GM12878 (cell line): ENCODE measurements at regions not wholly inside any gene's neighbourhood (a gene's known extent, or its start where the extent isn't known, plus 50 kb on each side); places are given as distances from the start of the nearest gene placed in this dataset.

ENCODE experiments used
- ATAC-seq: fragments of 200-7000 bp; cut with Tn5 transposase; 3 replicates; pipeline ENCODE4 v1.9.1; 2020; ENCODE audit warnings: mild to moderate bottlenecking, moderate library complexity
- BruUV-seq: library from RNA; stranded (reverse); fragments of 400-500 nt; replicated peaks from 2 replicates; lab custom pipeline; 2021; lab: Mats Ljungman, UMichigan
- CTCF ChIA-PET: fragments of 300-600 bp; sonication (Branson Sonifier 250); formaldehyde crosslinking; extraction: SDS; loops from one replicate; lab custom pipeline; 2021; ENCODE audit warnings: inconsistent platforms; lab: Yijun Ruan, JAX
- POLR2A ChIA-PET: fragments of 350-600 bp; formaldehyde crosslinking; extraction: SDS; loops from one replicate; lab custom pipeline; 2021; ENCODE audit warnings: inconsistent platforms; lab: Charles Lee
- RAD21 ChIA-PET: fragments of 300-600 bp; sonication (Branson Sonifier 250); formaldehyde crosslinking; loops from one replicate; lab custom pipeline; 2023; ENCODE audit warnings: antibody characterized with exemption; ENCODE audit not compliant: unreplicated experiment; lab: Charles Lee
- SMC1A ChIA-PET: fragments of 300-600 bp; sonication (Branson Sonifier 250); formaldehyde crosslinking; loops from one replicate; lab custom pipeline; 2023; ENCODE audit not compliant: unreplicated experiment, uncharacterized antibody; lab: Charles Lee
- DNase-seq: peaks from one replicate; pipeline ENCODE4 v3.0.0-alpha.2; 2011; ENCODE audit warnings: low read depth, low spot score
- FAIRE-seq: peaks from 3 replicates; lab custom pipeline; 2011; peaks lifted over from hg19 to GRCh38; lab: Jason Lieb, UNC
- H2AFZ ChIP-seq: 2 replicates; pipeline ENCODE4 v1.6.0; 2011; ENCODE audit warnings: low read depth, low read length, control low read depth; ENCODE audit not compliant: control insufficient read depth
- H3K27ac ChIP-seq: 2 replicates; pipeline ENCODE4 v1.5.1; 2011; ENCODE audit warnings: control low read depth; ENCODE audit not compliant: control insufficient read depth, insufficient read depth
- H3K27me3 ChIP-seq, 2 experiments: replicated peaks in 1 of 2; 2 replicates each; pipeline versions ENCODE4 v1.6.0 to v1.6.1; 2011; ENCODE audit warnings: low read length in 1 of 2; ENCODE audit not compliant: control insufficient read depth in 2 of 2, insufficient read depth in 2 of 2
- H3K36me3 ChIP-seq, 2 experiments: 2 replicates each; pipeline ENCODE4 v1.5.1; 2011; ENCODE audit warnings: low read length in 1 of 2; ENCODE audit not compliant: control insufficient read depth in 2 of 2, insufficient read depth in 2 of 2
- H3K4me1 ChIP-seq: 2 replicates; pipeline ENCODE4 v1.6.1; 2011; ENCODE audit warnings: mild to moderate bottlenecking, low read length, moderate library complexity, mixed read lengths; ENCODE audit not compliant: control insufficient read depth, insufficient read depth
- H3K4me2 ChIP-seq: 2 replicates; pipeline ENCODE4 v1.6.0; 2011; ENCODE audit warnings: control low read depth; ENCODE audit not compliant: control insufficient read depth, insufficient read depth
- H3K4me3 ChIP-seq: fragments of 200-600 bp; sonication (generic); 2 replicates; pipeline ENCODE4 v1.5.1; 2016
- H3K79me2 ChIP-seq: 2 replicates; pipeline ENCODE4 v1.6.0; 2011; ENCODE audit warnings: low read length; ENCODE audit not compliant: control insufficient read depth, insufficient read depth
- H3K9ac ChIP-seq: 2 replicates; pipeline ENCODE4 v1.8.0; 2011; ENCODE audit warnings: low read length, control low read depth, mixed read lengths; ENCODE audit not compliant: control insufficient read depth, insufficient read depth
- H3K9me3 ChIP-seq: replicated peaks from 3 replicates; pipeline ENCODE4 v1.5.1; 2011; ENCODE audit warnings: mild to moderate bottlenecking, low read length; ENCODE audit not compliant: control insufficient read depth, insufficient read depth
- H4K20me1 ChIP-seq: 2 replicates; pipeline ENCODE4 v1.6.0; 2011; ENCODE audit not compliant: control insufficient read depth, insufficient read depth
- ATF3 ChIP-seq: IDR thresholded peaks from 2 replicates; pipeline ENCODE4 v1.6.1; 2011; ENCODE audit warnings: low read depth, mild to moderate bottlenecking, low read length, moderate library complexity, borderline replicate concordance; ENCODE audit errors: extremely low read depth
- BCL3 ChIP-seq: IDR thresholded peaks from 2 replicates; pipeline ENCODE4 v1.6.1; 2011; ENCODE audit warnings: borderline replicate concordance, low read depth, mild to moderate bottlenecking, moderate library complexity, low read length; ENCODE audit not compliant: insufficient read depth, poor library complexity, severe bottlenecking
- CEBPZ ChIP-seq: fragments of 150-350 bp; IDR thresholded peaks from 2 replicates; pipeline ENCODE4 v1.6.1; 2016; ENCODE audit warnings: low read depth, low read length
- CREB1 ChIP-seq: IDR thresholded peaks from 2 replicates; pipeline ENCODE4 v1.6.1; 2012; ENCODE audit warnings: low read depth, mild to moderate bottlenecking, inconsistent platforms
- DPF2 ChIP-seq: fragments of 450-650 bp; IDR thresholded peaks from 2 replicates; pipeline ENCODE4 v1.6.1; 2017; ENCODE audit warnings: mild to moderate bottlenecking
- FOXK2 ChIP-seq: fragments of 450-650 bp; IDR thresholded peaks from 2 replicates; pipeline ENCODE4 v1.6.1; 2017; ENCODE audit warnings: mild to moderate bottlenecking, moderate library complexity
- NR2C2 ChIP-seq: IDR thresholded peaks from 2 replicates; pipeline ENCODE4 v1.6.1; 2011; ENCODE audit warnings: borderline replicate concordance, low read depth; ENCODE audit not compliant: control insufficient read depth, insufficient read length
- POLR2AphosphoS5 ChIP-seq: IDR thresholded peaks from 2 replicates; pipeline ENCODE4 v1.6.1; 2011; ENCODE audit warnings: mild to moderate bottlenecking, low read length, inconsistent platforms
- RELB ChIP-seq: fragments of 450-650 bp; IDR thresholded peaks from 2 replicates; pipeline ENCODE4 v1.6.1; 2017; ENCODE audit warnings: low read depth, mild to moderate bottlenecking, moderate library complexity
- SREBF2 ChIP-seq: IDR thresholded peaks from 2 replicates; pipeline ENCODE4 v1.6.1; 2012; ENCODE audit warnings: mild to moderate bottlenecking, low read length
- TCF3 ChIP-seq: IDR thresholded peaks from 2 replicates; pipeline ENCODE4 v1.6.1; 2012; ENCODE audit warnings: low read depth, mild to moderate bottlenecking, low read length, borderline replicate concordance; ENCODE audit not compliant: insufficient read depth
- YY1 ChIP-seq: IDR thresholded peaks from 2 replicates; pipeline ENCODE4 v1.6.1; 2011; ENCODE audit warnings: low read depth, mild to moderate bottlenecking, low read length
- WGBS: methylation state at CpG from one replicate; pipeline ENCODE4 v1.1.6; 2016; ENCODE audit warnings: low lambda C conversion rate; ENCODE audit not compliant: insufficient replicate concordance, insufficient coverage; ENCODE audit errors: missing lambda C conversion rate; 5-methylcytosine and 5-hydroxymethylcytosine counted together
- in situ Hi-C: fragments of 300-500 bp; cut with MboI; formaldehyde crosslinking; loops from 9 replicates; pipeline ENCODE4 v1.14.3; 2018; ENCODE audit warnings: mixed read lengths
- intact Hi-C: fragments of 100-400 bp; cut with micrococcal nuclease; formaldehyde crosslinking; loops from one replicate; pipeline ENCODE4 v1.14.2; 2022; ENCODE audit not compliant: unreplicated experiment

- CTCF ChIA-PET, result no interaction called here
- no peak for FAIRE-seq
- H4K20me1 ChIP-seq, result no peaks in the 10 kb centered on the region
- H3K27ac ChIP-seq, result no peak overlapping the region
- no peaks in the 10 kb centered on the region for H3K4me1 ChIP-seq
- RAD21 ChIA-PET, result no interaction called here
- no peaks in the 10 kb centered on the region for H3K27me3 ChIP-seq
- ATAC-seq, result no peak
- no TSS peak for BruUV-seq
- no peak overlapping the region for H3K9ac ChIP-seq
- H3K4me3 ChIP-seq, result no peak overlapping the region
- no peaks in the 10 kb centered on the region for H3K79me2 ChIP-seq
- in situ Hi-C loops, result no loop called here
- WGBS, result 0% methylated on average over 1 of the region's 1 CpG
- H3K36me3 ChIP-seq, result no peaks in the 10 kb centered on the region
- H2AFZ ChIP-seq, result no peak overlapping the region
- TF ChIP-seq POLR2AphosphoS5 (no peak), DPF2 (no peak), SREBF2 (no peak), CREB1 (no peak), FOXK2 (no peak), RELB (no peak), NR2C2 (no peak), ATF3 (no peak), YY1 (no peak), CEBPZ (no peak), TCF3 (no peak), BCL3 (no peak)
- TF ChIP-seq, all 136 proteins: peak for 0
- no peak for DNase-seq
- Histone ChIP-seq H3K4me2 (no peak overlapping the region), H3K9me3 (no peaks in the 10 kb centered on the region; the same call in 2 of the 3 replicates)
- POLR2A ChIA-PET, result no interaction called here
- intact Hi-C loops, result no loop called here
- SMC1A ChIA-PET, result interaction anchor here (0.6 to 1.6 kb wide), 3 partner anchors 9 to 101 kb away, joined by 3 to 4 read pairs (median 3); no protein-coding TSS in a partner anchor
Measured at GRCh38 chr6:139699335-139699734, 324.9 kb upstream of the CITED2 start.
